ENCODE measurements at regions not wholly inside any gene's neighbourhood (a gene's known extent, or its start where the extent isn't known, plus 50 kb on each side); places are given as distances from the start of the nearest gene placed in this dataset.

DNA sequence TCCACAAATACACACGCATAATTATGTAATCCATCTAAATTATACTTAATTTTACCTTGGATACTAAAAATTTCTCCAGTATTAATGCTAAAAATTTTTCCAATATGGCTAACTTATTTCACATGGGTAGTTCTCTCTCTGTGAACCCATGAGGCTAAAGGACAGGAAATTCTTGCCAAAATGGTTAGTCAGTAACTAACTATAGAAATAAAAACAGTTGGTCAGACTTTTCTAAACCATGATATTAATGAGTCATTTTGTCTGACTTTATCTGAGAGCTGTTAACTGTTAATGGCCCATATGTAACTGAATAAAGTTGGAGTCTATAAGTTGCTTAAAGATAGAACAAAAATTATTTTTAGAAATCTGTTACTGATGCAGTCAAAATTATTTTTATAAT is 549.4 kb downstream of the TLL1 start (continued):
- no peak for TF ChIP-seq ZNF230 (CRISPR knock-in tag; IDR thresholded peaks at IDR 0.05)
- TF ChIP-seq MLLT10 (CRISPR knock-in tag; IDR thresholded peaks at IDR 0.05): no peak
- no peak for TF ChIP-seq ZNF652 (CRISPR knock-in tag; IDR thresholded peaks at IDR 0.05; ENCODE audit: borderline replicate concordance, low read depth)
- no peak for TF ChIP-seq ZNF792 (CRISPR knock-in tag; IDR thresholded peaks at IDR 0.05)
- no peak for TF ChIP-seq ZNF446 (CRISPR knock-in tag; IDR thresholded peaks at IDR 0.05)

DNA sequence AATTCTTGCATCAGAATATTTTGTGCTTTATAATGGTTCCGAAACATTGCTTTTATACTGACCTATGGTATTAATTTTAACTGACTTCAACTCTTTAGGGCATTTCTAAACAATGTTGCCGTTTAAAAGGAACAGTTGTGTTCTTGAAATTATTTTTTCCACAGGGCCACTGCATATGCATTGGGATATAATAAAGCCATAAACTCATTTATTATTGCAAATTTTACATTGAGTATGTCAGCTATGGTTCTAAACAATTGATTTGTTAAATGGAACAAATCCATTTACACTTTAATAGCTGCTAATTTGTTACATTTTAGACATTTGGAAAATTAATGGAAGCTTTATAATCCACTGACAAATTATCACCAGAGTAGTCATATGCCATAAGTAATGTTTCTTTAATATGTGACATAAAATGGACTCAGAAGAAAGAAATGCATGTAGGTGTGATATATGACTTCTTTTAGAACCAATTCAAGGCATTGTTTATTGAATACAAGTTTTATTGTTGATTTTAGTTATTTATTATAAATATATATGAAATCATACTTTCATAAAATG is 553.3 kb downstream of the TLL1 start:
- no peak overlapping the region for H2AFZ ChIP-seq (ENCODE audit: low read length)

More for the DNA sequence above, 553.3 kb downstream of the TLL1 start:
- Histone ChIP-seq H3K9me3 (ENCODE audit: low read length) (peaks cover 6% of the 10 kb centered on the region; the same call in 1 of the 2 replicates), H3K27me3 (ENCODE audit: control insufficient read depth in 1 of 2, insufficient read depth in 2 of 2, low read length in 2 of 2) (no peaks in the 10 kb centered on the region), H3K4me2 (ENCODE audit: low read depth, low read length) (no peak overlapping the region), H3K27ac (ENCODE audit: extremely low read length, insufficient read depth, low read length) (no peak overlapping the region), H3K4me1 (ENCODE audit: insufficient read depth, low read length) (no peaks in the 10 kb centered on the region), H3K9ac (ENCODE audit: insufficient read depth, low read depth, low read length) (no peak overlapping the region), H4K20me1 (ENCODE audit: insufficient read depth, low read length) (no peaks in the 10 kb centered on the region), H3K36me3 (replicated peaks in 1 of 2; ENCODE audit: control insufficient read depth in 1 of 2, insufficient read depth in 2 of 2, low read length in 2 of 2) (no peaks in the 10 kb centered on the region), H3K79me2 (ENCODE audit: insufficient read depth, low read length) (no peaks in the 10 kb centered on the region), H3K4me3 (replicated peaks in 1 of 3; ENCODE audit: insufficient read depth in 1 of 3, low read depth in 2 of 3, low read length in 3 of 3) (no peak overlapping the region)
- no TSS peak for BruUV-seq (replicated peaks)
- POLR2A ChIA-PET: no interaction called here
- CTCF ChIA-PET (ENCODE audit: low intra/inter-chr PET ratio, low total read pairs): no interaction called here
- in situ Hi-C loops (cut with HindIII; ENCODE audit: extremely low pct_ligation_motif_present, low pct_unique_long_range_greater_than_20kb) (no loop called here), intact Hi-C loops (cut with micrococcal nuclease; ENCODE audit: unreplicated experiment) (no loop called here)
- 3% methylated on average over 2 of the region's 2 CpGs for WGBS (ENCODE audit: low lambda C conversion rate)
- no peak for DNase-seq (ENCODE audit: low spot score)
- no peak for ATAC-seq
- no peak for TF ChIP-seq TOE1 (CRISPR knock-in tag; IDR thresholded peaks at IDR 0.05)
- TF ChIP-seq, protein P1, sequence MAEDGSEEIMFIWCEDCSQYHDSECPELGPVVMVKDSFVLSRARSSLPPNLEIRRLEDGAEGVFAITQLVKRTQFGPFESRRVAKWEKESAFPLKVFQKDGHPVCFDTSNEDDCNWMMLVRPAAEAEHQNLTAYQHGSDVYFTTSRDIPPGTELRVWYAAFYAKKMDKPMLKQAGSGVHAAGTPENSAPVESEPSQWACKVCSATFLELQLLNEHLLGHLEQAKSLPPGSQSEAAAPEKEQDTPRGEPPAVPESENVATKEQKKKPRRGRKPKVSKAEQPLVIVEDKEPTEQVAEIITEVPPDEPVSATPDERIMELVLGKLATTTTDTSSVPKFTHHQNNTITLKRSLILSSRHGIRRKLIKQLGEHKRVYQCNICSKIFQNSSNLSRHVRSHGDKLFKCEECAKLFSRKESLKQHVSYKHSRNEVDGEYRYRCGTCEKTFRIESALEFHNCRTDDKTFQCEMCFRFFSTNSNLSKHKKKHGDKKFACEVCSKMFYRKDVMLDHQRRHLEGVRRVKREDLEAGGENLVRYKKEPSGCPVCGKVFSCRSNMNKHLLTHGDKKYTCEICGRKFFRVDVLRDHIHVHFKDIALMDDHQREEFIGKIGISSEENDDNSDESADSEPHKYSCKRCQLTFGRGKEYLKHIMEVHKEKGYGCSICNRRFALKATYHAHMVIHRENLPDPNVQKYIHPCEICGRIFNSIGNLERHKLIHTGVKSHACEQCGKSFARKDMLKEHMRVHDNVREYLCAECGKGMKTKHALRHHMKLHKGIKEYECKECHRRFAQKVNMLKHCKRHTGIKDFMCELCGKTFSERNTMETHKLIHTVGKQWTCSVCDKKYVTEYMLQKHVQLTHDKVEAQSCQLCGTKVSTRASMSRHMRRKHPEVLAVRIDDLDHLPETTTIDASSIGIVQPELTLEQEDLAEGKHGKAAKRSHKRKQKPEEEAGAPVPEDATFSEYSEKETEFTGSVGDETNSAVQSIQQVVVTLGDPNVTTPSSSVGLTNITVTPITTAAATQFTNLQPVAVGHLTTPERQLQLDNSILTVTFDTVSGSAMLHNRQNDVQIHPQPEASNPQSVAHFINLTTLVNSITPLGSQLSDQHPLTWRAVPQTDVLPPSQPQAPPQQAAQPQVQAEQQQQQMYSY (CRISPR knock-in tag; IDR thresholded peaks at IDR 0.05): no peak
- TF ChIP-seq ZNF205 (CRISPR knock-in tag; IDR thresholded peaks at IDR 0.05): no peak
- TF ChIP-seq ELF4 (CRISPR knock-in tag; IDR thresholded peaks at IDR 0.05; ENCODE audit: borderline replicate concordance): no peak
- no peak for TF ChIP-seq ZNF572 (CRISPR knock-in tag; IDR thresholded peaks at IDR 0.05)
- TF ChIP-seq, protein P2, sequence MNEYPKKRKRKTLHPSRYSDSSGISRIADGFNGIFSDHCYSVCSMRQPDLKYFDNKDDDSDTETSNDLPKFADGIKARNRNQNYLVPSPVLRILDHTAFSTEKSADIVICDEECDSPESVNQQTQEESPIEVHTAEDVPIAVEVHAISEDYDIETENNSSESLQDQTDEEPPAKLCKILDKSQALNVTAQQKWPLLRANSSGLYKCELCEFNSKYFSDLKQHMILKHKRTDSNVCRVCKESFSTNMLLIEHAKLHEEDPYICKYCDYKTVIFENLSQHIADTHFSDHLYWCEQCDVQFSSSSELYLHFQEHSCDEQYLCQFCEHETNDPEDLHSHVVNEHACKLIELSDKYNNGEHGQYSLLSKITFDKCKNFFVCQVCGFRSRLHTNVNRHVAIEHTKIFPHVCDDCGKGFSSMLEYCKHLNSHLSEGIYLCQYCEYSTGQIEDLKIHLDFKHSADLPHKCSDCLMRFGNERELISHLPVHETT (CRISPR knock-in tag; conservative IDR thresholded peaks at IDR 0.05): no peak
- no peak for TF ChIP-seq TEAD2 (CRISPR knock-in tag; IDR thresholded peaks at IDR 0.05)
- no peak for TF ChIP-seq ERF (CRISPR knock-in tag; IDR thresholded peaks at IDR 0.05)
- no peak for TF ChIP-seq DMAP1 (CRISPR knock-in tag; IDR thresholded peaks at IDR 0.05)
- TF ChIP-seq, protein P3, sequence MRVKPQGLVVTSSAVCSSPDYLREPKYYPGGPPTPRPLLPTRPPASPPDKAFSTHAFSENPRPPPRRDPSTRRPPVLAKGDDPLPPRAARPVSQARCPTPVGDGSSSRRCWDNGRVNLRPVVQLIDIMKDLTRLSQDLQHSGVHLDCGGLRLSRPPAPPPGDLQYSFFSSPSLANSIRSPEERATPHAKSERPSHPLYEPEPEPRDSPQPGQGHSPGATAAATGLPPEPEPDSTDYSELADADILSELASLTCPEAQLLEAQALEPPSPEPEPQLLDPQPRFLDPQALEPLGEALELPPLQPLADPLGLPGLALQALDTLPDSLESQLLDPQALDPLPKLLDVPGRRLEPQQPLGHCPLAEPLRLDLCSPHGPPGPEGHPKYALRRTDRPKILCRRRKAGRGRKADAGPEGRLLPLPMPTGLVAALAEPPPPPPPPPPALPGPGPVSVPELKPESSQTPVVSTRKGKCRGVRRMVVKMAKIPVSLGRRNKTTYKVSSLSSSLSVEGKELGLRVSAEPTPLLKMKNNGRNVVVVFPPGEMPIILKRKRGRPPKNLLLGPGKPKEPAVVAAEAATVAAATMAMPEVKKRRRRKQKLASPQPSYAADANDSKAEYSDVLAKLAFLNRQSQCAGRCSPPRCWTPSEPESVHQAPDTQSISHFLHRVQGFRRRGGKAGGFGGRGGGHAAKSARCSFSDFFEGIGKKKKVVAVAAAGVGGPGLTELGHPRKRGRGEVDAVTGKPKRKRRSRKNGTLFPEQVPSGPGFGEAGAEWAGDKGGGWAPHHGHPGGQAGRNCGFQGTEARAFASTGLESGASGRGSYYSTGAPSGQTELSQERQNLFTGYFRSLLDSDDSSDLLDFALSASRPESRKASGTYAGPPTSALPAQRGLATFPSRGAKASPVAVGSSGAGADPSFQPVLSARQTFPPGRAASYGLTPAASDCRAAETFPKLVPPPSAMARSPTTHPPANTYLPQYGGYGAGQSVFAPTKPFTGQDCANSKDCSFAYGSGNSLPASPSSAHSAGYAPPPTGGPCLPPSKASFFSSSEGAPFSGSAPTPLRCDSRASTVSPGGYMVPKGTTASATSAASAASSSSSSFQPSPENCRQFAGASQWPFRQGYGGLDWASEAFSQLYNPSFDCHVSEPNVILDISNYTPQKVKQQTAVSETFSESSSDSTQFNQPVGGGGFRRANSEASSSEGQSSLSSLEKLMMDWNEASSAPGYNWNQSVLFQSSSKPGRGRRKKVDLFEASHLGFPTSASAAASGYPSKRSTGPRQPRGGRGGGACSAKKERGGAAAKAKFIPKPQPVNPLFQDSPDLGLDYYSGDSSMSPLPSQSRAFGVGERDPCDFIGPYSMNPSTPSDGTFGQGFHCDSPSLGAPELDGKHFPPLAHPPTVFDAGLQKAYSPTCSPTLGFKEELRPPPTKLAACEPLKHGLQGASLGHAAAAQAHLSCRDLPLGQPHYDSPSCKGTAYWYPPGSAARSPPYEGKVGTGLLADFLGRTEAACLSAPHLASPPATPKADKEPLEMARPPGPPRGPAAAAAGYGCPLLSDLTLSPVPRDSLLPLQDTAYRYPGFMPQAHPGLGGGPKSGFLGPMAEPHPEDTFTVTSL (CRISPR knock-in tag; IDR thresholded peaks at IDR 0.05; ENCODE audit: borderline replicate concordance): no peak
- FAIRE-seq: no peak
